Upper lobe of right lung (tissue), 1 donor: ENCODE measurements at regions not wholly inside any gene's neighbourhood (a gene's known extent, or its start where the extent isn't known, plus 50 kb on each side); places are given as distances from the start of the nearest gene placed in this dataset.

ENCODE experiments used
- ATAC-seq: fragments of 200-7000 bp; cut with Tn5 transposase; one replicate; pipeline ENCODE4 v1.9.1; 2020; ENCODE audit warnings: mild to moderate bottlenecking, moderate library complexity
- DNase-seq: peaks from one replicate; pipeline ENCODE4 v3.0.0-alpha.2; 2020
- H3K27ac ChIP-seq: fragments of 200-600 bp; one replicate; pipeline ENCODE4 v1.8.0; 2022
- H3K27me3 ChIP-seq: fragments of 200-600 bp; one replicate; pipeline ENCODE4 v1.8.0; 2022; ENCODE audit warnings: mild to moderate bottlenecking
- H3K36me3 ChIP-seq: fragments of 200-600 bp; one replicate; pipeline ENCODE4 v1.8.0; 2022
- H3K4me1 ChIP-seq: fragments of 200-600 bp; one replicate; pipeline ENCODE4 v1.8.0; 2022
- H3K4me3 ChIP-seq: fragments of 200-600 bp; one replicate; pipeline ENCODE4 v1.8.0; 2022; ENCODE audit warnings: mild to moderate bottlenecking
- H3K9me3 ChIP-seq: fragments of 200-600 bp; one replicate; pipeline ENCODE4 v1.8.0; 2022
- CTCF ChIP-seq: fragments of 200-600 bp; IDR thresholded peaks from one replicate; pipeline ENCODE4 v1.8.0; 2022; ENCODE audit warnings: antibody characterized with exemption
- intact Hi-C: fragments of 100-400 bp; cut with DNase I; formaldehyde crosslinking; loops from one replicate; pipeline ENCODE4 v1.11.0; 2022
- donor health status: DM: no; HTN: yes; CAD: no; lungs with severe emphysema.

GRCh38 chr1:29461115-29461739 lies 224.9 kb downstream of the PTPRU start:
- no peak overlapping the region for H3K27ac ChIP-seq
- DNase-seq: no peak
- no peaks in the 10 kb centered on the region for H3K4me1 ChIP-seq
- no peak for ATAC-seq
- no peak overlapping the region for H3K4me3 ChIP-seq
- H3K36me3 ChIP-seq: no peaks in the 10 kb centered on the region
- TF ChIP-seq CTCF: no peak
- no peaks in the 10 kb centered on the region for H3K9me3 ChIP-seq
- no peaks in the 10 kb centered on the region for H3K27me3 ChIP-seq
- intact Hi-C loops: no loop called here

GRCh38 chr1:29460694-29461093 lies 224.4 kb downstream of the PTPRU start:
- Histone ChIP-seq H3K4me3 (no peak overlapping the region), H3K9me3 (no peaks in the 10 kb centered on the region), H3K27me3 (no peaks in the 10 kb centered on the region), H3K36me3 (no peaks in the 10 kb centered on the region), H3K27ac (no peak overlapping the region), H3K4me1 (no peaks in the 10 kb centered on the region)
- no peak for DNase-seq
- intact Hi-C loops: no loop called here
- TF ChIP-seq CTCF: no peak
- ATAC-seq: no peak

GRCh38 chr1:29460041-29460610 lies 223.8 kb downstream of the PTPRU start:
- H3K4me3 ChIP-seq: no peak overlapping the region
- no peaks in the 10 kb centered on the region for H3K27me3 ChIP-seq
- ATAC-seq: no peak
- DNase-seq: no peak
- no peaks in the 10 kb centered on the region for H3K36me3 ChIP-seq
- intact Hi-C loops: no loop called here
- TF ChIP-seq CTCF: no peak
- H3K9me3 ChIP-seq: no peaks in the 10 kb centered on the region
- no peak overlapping the region for H3K27ac ChIP-seq
- H3K4me1 ChIP-seq: no peaks in the 10 kb centered on the region

DNA sequence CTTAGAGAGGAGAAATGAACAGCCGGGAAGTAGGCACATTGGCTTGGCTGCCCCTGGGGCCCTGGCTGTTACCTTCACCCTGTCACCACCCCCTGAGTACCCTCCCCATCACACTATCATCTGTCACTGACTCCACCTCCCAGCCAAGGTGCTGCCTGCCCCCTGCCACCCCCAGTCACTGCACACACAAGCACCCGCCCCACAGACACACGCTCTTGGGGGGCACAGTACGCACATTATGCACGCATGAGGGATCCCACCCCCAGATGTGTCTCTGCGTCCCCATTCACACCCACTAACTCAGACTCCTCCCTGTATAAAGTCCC lies 223.3 kb downstream of the PTPRU start:
- DNase-seq: no peak
- intact Hi-C loops: no loop called here
- Histone ChIP-seq H3K4me1 (no peaks in the 10 kb centered on the region), H3K4me3 (no peak overlapping the region), H3K36me3 (no peaks in the 10 kb centered on the region), H3K27me3 (no peaks in the 10 kb centered on the region), H3K27ac (no peak overlapping the region), H3K9me3 (no peaks in the 10 kb centered on the region)
- no peak for TF ChIP-seq CTCF
- no peak for ATAC-seq

DNA sequence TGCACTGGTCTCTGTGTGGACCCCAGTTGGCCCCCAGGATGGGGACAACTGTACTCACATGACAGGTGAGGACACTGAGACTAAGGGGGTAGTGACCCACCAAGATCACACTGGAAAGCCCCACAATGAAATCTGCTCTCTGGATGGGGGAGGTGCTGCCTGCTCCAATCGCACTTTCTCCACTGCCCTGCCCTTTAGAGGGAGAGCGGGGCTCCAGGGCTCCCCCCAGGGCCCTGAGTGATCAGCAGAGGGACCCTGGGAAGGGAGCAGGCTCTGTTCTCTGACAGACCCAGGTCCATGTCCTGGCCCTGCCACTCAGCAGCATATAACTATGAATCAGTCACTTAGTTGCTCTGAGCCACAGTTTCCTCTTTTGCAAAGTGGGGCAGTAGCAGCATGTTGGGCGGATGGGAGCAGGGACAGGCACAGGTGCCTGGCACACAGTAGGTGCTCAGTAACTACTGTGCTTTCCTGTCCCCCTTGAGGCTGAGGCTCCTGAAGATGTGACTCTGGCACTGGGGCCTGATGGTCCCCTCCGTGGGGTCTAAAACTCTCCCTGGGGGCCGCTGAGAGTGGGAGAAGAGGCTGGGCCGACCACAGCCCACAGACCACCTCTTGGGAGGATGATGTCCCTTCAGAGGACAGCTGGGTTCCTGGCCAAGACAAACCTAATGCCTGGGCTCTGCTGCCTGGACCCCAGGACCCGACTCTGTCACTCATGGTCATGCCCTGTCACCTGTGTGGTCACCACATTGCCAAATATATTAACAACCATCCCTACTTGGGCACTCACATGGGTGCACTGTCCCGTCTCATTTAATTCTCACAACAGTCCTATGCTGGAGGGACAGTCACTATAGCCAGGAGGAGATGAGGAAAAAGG lies 222.7 kb downstream of the PTPRU start:
- Histone ChIP-seq H3K27me3 (no peaks in the 10 kb centered on the region), H3K27ac (no peak overlapping the region), H3K36me3 (no peaks in the 10 kb centered on the region), H3K9me3 (no peaks in the 10 kb centered on the region), H3K4me3 (no peak overlapping the region), H3K4me1 (no peaks in the 10 kb centered on the region)
- no peak for ATAC-seq
- no peak for TF ChIP-seq CTCF
- intact Hi-C loops: no loop called here
- DNase-seq: no peak
